ENCODE measurements at regions not wholly inside any gene's neighbourhood (a gene's known extent, or its start where the extent isn't known, plus 50 kb on each side); places are given as distances from the start of the nearest gene placed in this dataset.
A peak's percentile ranks its signal among the peaks of the same experiment; 100 is the strongest.

DNA sequence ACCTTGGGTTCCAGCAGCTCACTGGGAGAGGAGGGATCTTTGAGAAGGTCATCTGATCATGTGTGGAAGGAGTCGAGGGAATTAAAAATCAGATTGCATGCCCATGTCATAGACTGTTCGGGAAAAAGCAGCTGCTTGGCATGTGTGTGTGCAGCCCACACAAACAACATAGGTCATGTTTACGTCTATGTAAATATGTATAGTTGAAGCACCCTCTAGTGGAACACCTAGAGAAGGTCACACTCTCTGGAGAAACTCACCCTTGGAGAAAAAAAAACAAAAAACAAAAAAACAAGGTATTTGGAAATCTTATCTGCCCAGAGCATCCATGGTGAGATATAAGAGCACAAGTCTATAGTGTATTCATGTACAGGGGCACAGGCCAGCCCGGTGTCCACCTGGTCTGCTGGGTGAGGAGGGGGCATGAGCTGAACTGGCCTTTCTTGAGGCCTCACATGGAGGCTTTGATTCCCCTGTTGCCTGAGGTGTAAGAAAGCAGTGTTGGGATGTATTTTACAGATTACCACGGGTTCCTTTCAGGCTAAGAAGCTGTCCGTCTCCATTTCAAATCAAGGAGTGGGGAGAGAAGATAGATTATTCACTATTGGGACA, 98.0 kb downstream of the NPY start:
- Histone ChIP-seq H3K4me2 (ENCODE audit: extremely low read depth, insufficient read depth, low read length) (no peak overlapping the region), H3K9me3 (ENCODE audit: control insufficient read depth, insufficient read depth, low read depth, low read length) (no peaks in the 10 kb centered on the region), H3K27me3 (ENCODE audit: control insufficient read depth, insufficient read depth, low read length) (no peaks in the 10 kb centered on the region), H3K4me3 (replicated peaks in 1 of 4; ENCODE audit: control extremely low read depth in 1 of 4, insufficient read depth in 1 of 4, low read depth in 3 of 4, low read length in 4 of 4) (no peak overlapping the region), H4K20me1 (ENCODE audit: control insufficient read depth, extremely low read depth, insufficient read depth, low read length) (no peaks in the 10 kb centered on the region), H3K36me3 (ENCODE audit: control insufficient read depth, insufficient read depth, low read length) (no peaks in the 10 kb centered on the region), H3K79me2 (ENCODE audit: control insufficient read depth, insufficient read depth, low read length) (no peaks in the 10 kb centered on the region), H3K4me1 (ENCODE audit: control insufficient read depth, extremely low read depth, insufficient read depth, low read length) (no peaks in the 10 kb centered on the region), H3K9ac (ENCODE audit: insufficient read depth, low read length) (no peak overlapping the region), H2AFZ (ENCODE audit: low read length) (no peak overlapping the region), H3K27ac (ENCODE audit: insufficient read depth, low read length) (no peak overlapping the region)
- peak; percentile 20 to 27 for DNase-seq (ENCODE audit: low read depth in 2 of 2)
- TF ChIP-seq, protein P1, sequence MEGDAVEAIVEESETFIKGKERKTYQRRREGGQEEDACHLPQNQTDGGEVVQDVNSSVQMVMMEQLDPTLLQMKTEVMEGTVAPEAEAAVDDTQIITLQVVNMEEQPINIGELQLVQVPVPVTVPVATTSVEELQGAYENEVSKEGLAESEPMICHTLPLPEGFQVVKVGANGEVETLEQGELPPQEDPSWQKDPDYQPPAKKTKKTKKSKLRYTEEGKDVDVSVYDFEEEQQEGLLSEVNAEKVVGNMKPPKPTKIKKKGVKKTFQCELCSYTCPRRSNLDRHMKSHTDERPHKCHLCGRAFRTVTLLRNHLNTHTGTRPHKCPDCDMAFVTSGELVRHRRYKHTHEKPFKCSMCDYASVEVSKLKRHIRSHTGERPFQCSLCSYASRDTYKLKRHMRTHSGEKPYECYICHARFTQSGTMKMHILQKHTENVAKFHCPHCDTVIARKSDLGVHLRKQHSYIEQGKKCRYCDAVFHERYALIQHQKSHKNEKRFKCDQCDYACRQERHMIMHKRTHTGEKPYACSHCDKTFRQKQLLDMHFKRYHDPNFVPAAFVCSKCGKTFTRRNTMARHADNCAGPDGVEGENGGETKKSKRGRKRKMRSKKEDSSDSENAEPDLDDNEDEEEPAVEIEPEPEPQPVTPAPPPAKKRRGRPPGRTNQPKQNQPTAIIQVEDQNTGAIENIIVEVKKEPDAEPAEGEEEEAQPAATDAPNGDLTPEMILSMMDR (conservative IDR thresholded peaks at IDR 0.05 in 1 of 2, IDR thresholded peaks at IDR 0.05 in 1 of 2; ENCODE audit: low read depth in 1 of 2, low read length in 2 of 2): peak in 1 of 2 donors; percentile 43
- no peak for TF ChIP-seq EZH2 (IDR thresholded peaks at IDR 0.05; ENCODE audit: low read length, missing control alignments)

DNA sequence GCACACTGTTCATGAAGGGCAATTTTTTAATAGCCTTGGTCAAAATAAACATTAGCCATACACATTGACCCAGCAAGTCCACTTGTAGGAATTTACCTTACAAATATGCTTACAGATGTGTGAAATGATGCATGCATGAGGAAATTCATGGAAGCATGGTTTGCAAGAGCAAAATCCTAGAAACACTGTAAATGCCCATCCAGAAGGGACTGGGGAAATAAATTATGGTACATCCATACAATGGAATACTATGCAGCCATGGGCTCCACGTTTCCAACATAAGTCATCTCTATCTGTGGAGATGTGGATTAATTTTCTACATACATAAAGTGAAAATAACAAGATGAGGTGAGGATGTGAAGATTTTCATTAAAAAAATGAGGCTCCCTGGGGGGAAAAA, 99.1 kb downstream of the NPY start:
- Histone ChIP-seq H4K20me1 (ENCODE audit: control insufficient read depth, extremely low read depth, insufficient read depth, low read length) (no peaks in the 10 kb centered on the region), H3K4me2 (ENCODE audit: extremely low read depth, insufficient read depth, low read length) (no peak overlapping the region), H3K36me3 (ENCODE audit: control insufficient read depth, insufficient read depth, low read length) (no peaks in the 10 kb centered on the region), H3K27me3 (ENCODE audit: control insufficient read depth, insufficient read depth, low read length) (no peaks in the 10 kb centered on the region), H2AFZ (ENCODE audit: low read length) (no peak overlapping the region), H3K79me2 (ENCODE audit: control insufficient read depth, insufficient read depth, low read length) (no peaks in the 10 kb centered on the region), H3K27ac (ENCODE audit: insufficient read depth, low read length) (no peak overlapping the region), H3K9me3 (ENCODE audit: control insufficient read depth, insufficient read depth, low read depth, low read length) (no peaks in the 10 kb centered on the region), H3K4me1 (ENCODE audit: control insufficient read depth, extremely low read depth, insufficient read depth, low read length) (no peaks in the 10 kb centered on the region), H3K4me3 (replicated peaks in 1 of 4; ENCODE audit: control extremely low read depth in 1 of 4, insufficient read depth in 1 of 4, low read depth in 3 of 4, low read length in 4 of 4) (no peak overlapping the region), H3K9ac (ENCODE audit: insufficient read depth, low read length) (no peak overlapping the region)
- no peak for TF ChIP-seq EZH2 (IDR thresholded peaks at IDR 0.05; ENCODE audit: low read length, missing control alignments)
- TF ChIP-seq, protein P1 (conservative IDR thresholded peaks at IDR 0.05 in 1 of 2, IDR thresholded peaks at IDR 0.05 in 1 of 2; ENCODE audit: low read depth in 1 of 2, low read length in 2 of 2): no peak
- DNase-seq (ENCODE audit: low read depth in 2 of 2): no peak

GRCh38 chr7:24384362-24385030, 100.5 kb downstream of the NPY start:
- peak in 1 of 2 donors; percentile 9 for DNase-seq (ENCODE audit: low read depth in 2 of 2)
- H3K4me3 ChIP-seq (replicated peaks in 1 of 4; ENCODE audit: control extremely low read depth in 1 of 4, insufficient read depth in 1 of 4, low read depth in 3 of 4, low read length in 4 of 4): no peak overlapping the region
- H3K27ac ChIP-seq (ENCODE audit: insufficient read depth, low read length): no peak overlapping the region
- no peaks in the 10 kb centered on the region for H3K9me3 ChIP-seq (ENCODE audit: control insufficient read depth, insufficient read depth, low read depth, low read length)
- H3K27me3 ChIP-seq (ENCODE audit: control insufficient read depth, insufficient read depth, low read length): no peaks in the 10 kb centered on the region
- TF ChIP-seq, protein P1 (conservative IDR thresholded peaks at IDR 0.05 in 1 of 2, IDR thresholded peaks at IDR 0.05 in 1 of 2; ENCODE audit: low read depth in 1 of 2, low read length in 2 of 2): no peak
- TF ChIP-seq EZH2 (IDR thresholded peaks at IDR 0.05; ENCODE audit: low read length, missing control alignments): no peak
- H3K4me1 ChIP-seq (ENCODE audit: control insufficient read depth, extremely low read depth, insufficient read depth, low read length): no peaks in the 10 kb centered on the region
- no peak overlapping the region for H3K9ac ChIP-seq (ENCODE audit: insufficient read depth, low read length)
- no peaks in the 10 kb centered on the region for H3K36me3 ChIP-seq (ENCODE audit: control insufficient read depth, insufficient read depth, low read length)
- no peaks in the 10 kb centered on the region for H3K79me2 ChIP-seq (ENCODE audit: control insufficient read depth, insufficient read depth, low read length)
- no peaks in the 10 kb centered on the region for H4K20me1 ChIP-seq (ENCODE audit: control insufficient read depth, extremely low read depth, insufficient read depth, low read length)
- H3K4me2 ChIP-seq (ENCODE audit: extremely low read depth, insufficient read depth, low read length): no peak overlapping the region
- no peak overlapping the region for H2AFZ ChIP-seq (ENCODE audit: low read length)

All from fibroblast of lung (primary cell).